BE2C (cell line): ENCODE measurements at regions not wholly inside any gene's neighbourhood (a gene's known extent, or its start where the extent isn't known, plus 50 kb on each side); places are given as distances from the start of the nearest gene placed in this dataset.

Experiments used
- DNase-seq: peaks from one replicate; pipeline ENCODE4 v3.0.0-alpha.2; 2020
- H3K27me3 ChIP-seq: fragments of 250-450 bp; sonication (Bioruptor Pico); 2 replicates; pipeline ENCODE4 v1.5.1; 2020; ENCODE audit warnings: mild to moderate bottlenecking
- H3K36me3 ChIP-seq: fragments of 250-450 bp; sonication (Bioruptor Pico); 2 replicates; pipeline ENCODE4 v1.5.1; 2020; ENCODE audit warnings: mild to moderate bottlenecking
- H3K4me1 ChIP-seq: fragments of 250-450 bp; sonication (Bioruptor Pico); 2 replicates; pipeline ENCODE4 v1.5.1; 2020
- H3K4me3 ChIP-seq: 2 replicates; pipeline ENCODE4 v1.5.1; 2011; ENCODE audit warnings: low read depth, low read length
- H3K9me3 ChIP-seq: fragments of 250-450 bp; sonication (Bioruptor Pico); 2 replicates; pipeline ENCODE4 v1.5.1; 2020
- TF ChIP-seq, protein P1 (sequence below): IDR thresholded peaks from 2 replicates; pipeline ENCODE4 v1.5.1; 2012; ENCODE audit warnings: mild to moderate bottlenecking, low read depth, low read length

DNA sequence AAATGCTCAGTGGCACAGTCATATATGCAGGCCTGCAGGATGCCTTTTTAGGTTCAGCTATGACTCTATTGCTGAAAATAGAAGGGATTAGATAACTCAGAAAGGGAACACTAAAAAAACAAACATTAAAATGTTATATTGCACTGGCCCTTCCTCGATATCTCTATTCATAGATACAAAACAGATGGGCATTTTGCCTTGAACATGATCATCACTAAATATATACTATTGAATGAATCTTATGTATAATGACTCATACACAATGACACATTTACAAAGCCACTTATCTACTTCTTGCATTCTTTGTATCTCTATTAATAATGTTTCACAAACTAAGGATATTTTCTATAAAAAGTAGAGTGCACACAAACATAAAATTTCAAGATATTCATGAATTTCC is 2352.8 kb upstream of the RAG2 start:
- no peak overlapping the region for H3K4me3 ChIP-seq
- TF ChIP-seq, protein P1, sequence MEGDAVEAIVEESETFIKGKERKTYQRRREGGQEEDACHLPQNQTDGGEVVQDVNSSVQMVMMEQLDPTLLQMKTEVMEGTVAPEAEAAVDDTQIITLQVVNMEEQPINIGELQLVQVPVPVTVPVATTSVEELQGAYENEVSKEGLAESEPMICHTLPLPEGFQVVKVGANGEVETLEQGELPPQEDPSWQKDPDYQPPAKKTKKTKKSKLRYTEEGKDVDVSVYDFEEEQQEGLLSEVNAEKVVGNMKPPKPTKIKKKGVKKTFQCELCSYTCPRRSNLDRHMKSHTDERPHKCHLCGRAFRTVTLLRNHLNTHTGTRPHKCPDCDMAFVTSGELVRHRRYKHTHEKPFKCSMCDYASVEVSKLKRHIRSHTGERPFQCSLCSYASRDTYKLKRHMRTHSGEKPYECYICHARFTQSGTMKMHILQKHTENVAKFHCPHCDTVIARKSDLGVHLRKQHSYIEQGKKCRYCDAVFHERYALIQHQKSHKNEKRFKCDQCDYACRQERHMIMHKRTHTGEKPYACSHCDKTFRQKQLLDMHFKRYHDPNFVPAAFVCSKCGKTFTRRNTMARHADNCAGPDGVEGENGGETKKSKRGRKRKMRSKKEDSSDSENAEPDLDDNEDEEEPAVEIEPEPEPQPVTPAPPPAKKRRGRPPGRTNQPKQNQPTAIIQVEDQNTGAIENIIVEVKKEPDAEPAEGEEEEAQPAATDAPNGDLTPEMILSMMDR: no peak
- H3K9me3 ChIP-seq: no peaks in the 10 kb centered on the region
- no peak for DNase-seq
- no peaks in the 10 kb centered on the region for H3K27me3 ChIP-seq
- no peaks in the 10 kb centered on the region for H3K36me3 ChIP-seq
- H3K4me1 ChIP-seq: no peaks in the 10 kb centered on the region

DNA sequence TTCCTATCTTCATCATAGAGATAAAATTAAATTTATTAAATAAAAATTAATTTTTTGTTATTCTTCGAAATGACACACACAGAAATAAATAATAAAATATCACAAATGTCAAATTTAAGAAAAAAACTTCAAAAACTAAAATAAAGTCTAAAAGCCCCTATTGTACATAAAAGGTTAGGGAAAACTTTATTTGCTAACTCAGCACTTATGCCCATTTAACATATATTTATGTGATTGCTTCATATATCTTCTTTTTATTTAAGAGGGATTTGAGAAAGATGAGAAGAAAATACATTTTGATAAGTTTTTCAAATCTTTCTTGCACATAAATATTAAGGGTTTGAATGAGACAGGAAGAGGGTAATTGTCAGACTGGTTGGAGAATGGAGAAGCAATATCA is 2350.4 kb upstream of the RAG2 start:
- no peak for DNase-seq
- Histone ChIP-seq H3K9me3 (no peaks in the 10 kb centered on the region), H3K4me3 (no peak overlapping the region), H3K4me1 (no peaks in the 10 kb centered on the region), H3K36me3 (no peaks in the 10 kb centered on the region), H3K27me3 (no peaks in the 10 kb centered on the region)
- TF ChIP-seq, protein P1: no peak

DNA sequence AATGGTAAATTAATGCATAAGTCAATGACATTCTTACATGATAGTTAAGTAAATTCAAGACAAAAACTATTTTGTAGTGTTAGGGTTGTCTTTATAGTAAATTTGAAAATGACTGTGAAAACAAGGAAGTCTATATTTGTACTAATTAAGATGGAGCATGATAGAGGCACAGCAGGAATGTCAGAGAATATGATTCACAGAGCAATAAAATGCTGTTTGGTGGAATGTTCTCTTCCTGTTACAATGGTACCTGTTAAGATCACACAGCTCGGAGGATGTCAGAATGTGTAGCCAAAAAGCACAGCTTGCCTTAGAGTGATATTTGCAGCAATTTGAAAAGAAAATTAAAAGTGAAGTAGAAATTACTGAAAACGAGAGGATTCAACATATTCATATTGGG is 2339.7 kb upstream of the RAG2 start:
- Histone ChIP-seq H3K4me3 (no peak overlapping the region), H3K9me3 (no peaks in the 10 kb centered on the region), H3K36me3 (no peaks in the 10 kb centered on the region), H3K27me3 (no peaks in the 10 kb centered on the region), H3K4me1 (no peaks in the 10 kb centered on the region)
- TF ChIP-seq, protein P1: no peak
- DNase-seq: no peak

DNA sequence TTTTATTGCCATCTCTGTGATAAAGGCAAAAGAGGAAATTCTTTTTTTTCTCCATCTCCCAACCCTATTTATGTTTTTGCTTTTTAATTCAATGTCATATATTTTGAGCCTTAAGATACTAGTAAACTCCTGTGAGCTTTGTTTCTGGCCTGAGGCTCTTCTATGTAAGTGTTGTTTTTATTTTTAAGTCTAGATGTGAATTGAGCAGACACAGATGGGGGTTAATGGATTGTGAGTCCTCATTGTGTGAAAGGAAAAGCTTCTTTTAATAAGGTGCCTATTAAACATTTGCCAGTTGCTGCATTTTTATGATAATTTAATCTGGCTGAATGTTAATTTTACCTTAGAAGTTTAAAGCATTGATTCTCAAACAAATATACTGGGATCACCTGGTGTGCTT is 2337.9 kb upstream of the RAG2 start:
- no peaks in the 10 kb centered on the region for H3K27me3 ChIP-seq
- no peak for DNase-seq
- no peaks in the 10 kb centered on the region for H3K4me1 ChIP-seq
- no peak overlapping the region for H3K4me3 ChIP-seq
- no peaks in the 10 kb centered on the region for H3K9me3 ChIP-seq
- TF ChIP-seq, protein P1: no peak
- no peaks in the 10 kb centered on the region for H3K36me3 ChIP-seq

DNA sequence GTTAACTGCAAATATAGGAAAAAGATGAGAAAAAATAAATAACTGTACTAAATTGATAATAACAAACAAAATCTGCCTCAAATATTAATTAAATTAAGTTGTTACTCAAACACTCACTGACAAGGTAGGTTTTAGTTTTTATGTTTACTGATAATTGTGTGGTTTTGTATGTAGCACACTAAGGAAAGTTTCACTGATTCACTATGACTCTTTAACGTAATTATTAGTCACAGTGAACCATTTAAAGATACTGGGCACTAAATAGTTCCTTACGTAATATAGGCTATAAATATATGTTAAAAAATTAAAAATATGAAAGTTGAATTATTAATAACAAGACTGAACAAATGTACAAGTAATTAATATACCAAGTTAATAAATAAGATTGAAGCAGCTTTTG is 2330.0 kb upstream of the RAG2 start:
- TF ChIP-seq, protein P1: no peak

DNA sequence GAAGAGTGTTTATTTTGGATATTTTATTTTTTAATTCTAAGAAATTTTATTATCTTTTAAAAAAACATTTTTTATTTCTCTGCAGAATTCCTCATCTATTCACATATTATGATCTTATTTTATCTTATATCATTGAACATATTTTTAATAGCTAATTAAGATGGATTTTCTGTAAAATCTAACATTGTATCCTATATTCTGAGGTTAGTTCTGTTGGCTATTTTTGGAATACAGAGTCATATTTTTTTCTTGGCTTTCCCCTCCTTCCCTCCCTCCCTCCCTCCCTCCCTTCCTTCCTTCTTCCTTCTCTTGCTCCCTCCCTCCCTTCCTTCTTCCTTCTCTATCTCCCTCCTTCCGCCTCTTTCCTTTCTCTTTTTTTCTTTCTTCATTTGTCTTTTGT is 2326.6 kb upstream of the RAG2 start:
- Histone ChIP-seq H3K9me3 (no peaks in the 10 kb centered on the region), H3K27me3 (no peaks in the 10 kb centered on the region), H3K36me3 (no peaks in the 10 kb centered on the region), H3K4me1 (no peaks in the 10 kb centered on the region), H3K4me3 (no peak overlapping the region)
- no peak for DNase-seq
- TF ChIP-seq, protein P1: no peak

More for the DNA sequence above, 2330.0 kb upstream of the RAG2 start:
- H3K4me3 ChIP-seq: no peak overlapping the region
- H3K4me1 ChIP-seq: no peaks in the 10 kb centered on the region
- no peaks in the 10 kb centered on the region for H3K27me3 ChIP-seq
- no peaks in the 10 kb centered on the region for H3K36me3 ChIP-seq
- DNase-seq: no peak
- H3K9me3 ChIP-seq: no peaks in the 10 kb centered on the region
